Non-pigmented ciliary epithelial cell (primary cell): ENCODE measurements at regions not wholly inside any gene's neighbourhood (a gene's known extent, or its start where the extent isn't known, plus 50 kb on each side); places are given as distances from the start of the nearest gene placed in this dataset.

Experiments used
- DNase-seq: peaks from one replicate; pipeline ENCODE4 v3.0.0-alpha.2; 2010; ENCODE audit warnings: low read depth

DNA sequence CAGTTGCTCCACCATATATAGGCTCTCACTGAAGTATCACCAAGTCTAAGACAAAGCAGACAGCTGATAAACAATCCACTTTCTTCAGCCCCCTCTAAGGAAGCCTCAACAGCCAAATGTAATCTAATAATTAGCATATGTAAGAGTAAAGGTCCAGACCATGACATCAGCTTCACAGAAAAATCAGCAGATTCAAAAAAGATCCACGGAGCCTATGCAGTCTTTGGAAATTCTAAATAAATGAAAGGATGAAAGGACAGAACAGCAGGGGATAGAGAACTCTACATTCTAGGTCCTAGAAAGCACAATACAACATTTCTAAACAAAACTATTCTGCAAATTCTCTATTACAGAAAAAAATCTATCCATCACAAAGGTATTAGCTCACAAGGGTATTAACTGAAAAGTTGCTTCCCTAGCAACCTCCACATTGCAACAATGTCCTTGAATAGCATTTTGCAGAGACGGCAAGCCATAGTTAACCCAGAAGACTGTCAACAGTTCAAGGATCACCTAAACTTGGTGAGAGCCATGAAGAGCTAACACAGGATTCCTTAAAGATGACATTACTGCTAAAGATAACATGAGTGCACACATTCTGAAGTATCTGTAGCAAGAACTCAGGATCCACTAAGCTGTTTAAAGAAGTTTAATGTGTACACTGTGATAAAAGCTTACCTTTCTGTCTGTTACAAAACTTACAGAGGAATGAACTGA lies 74.3 kb downstream of the SIPA1L2 start:
- DNase-seq, result no peak

DNA sequence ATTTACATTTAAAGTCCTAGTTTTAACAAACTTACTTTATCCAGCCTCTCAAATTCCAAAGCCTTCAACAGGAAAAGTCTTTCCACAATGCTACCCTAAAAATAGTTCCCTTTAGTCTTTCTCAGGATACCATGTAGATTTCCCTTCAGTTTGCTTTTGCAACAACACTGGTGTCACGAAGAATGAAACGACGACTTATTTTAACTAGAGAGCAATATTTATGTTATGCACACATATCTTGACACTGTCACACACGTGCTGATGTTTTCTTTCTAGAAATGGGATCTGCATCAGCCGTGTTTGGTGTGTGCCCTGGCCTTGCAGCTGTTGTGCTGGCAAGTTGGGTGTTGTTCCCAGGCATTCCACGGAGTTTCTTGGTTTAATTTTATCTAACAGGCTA lies 75.5 kb downstream of the SIPA1L2 start:
- DNase-seq, result no peak

DNA sequence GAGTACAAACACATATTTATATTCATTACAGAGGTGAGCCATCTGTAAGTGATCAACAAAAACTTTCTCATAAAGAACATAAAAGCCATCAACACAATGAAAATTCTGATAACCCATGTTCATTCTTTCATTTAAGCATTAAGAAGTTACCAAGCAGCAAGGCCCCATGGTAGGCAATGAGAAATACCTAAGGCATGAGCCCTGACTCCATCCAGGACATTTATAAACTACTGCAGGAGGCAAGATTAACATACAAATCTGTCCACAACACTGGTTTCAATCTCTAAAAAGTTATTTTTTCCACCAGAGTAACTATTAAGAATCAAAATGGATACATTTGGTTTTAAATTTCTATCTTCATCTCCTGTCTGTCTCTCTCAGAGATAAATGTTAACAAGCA lies 76.1 kb downstream of the SIPA1L2 start:
- DNase-seq, result no peak

- DNase-seq, result no peak
Measured at GRCh38 chr1:232553050-232553754, 76.7 kb downstream of the SIPA1L2 start.

DNA sequence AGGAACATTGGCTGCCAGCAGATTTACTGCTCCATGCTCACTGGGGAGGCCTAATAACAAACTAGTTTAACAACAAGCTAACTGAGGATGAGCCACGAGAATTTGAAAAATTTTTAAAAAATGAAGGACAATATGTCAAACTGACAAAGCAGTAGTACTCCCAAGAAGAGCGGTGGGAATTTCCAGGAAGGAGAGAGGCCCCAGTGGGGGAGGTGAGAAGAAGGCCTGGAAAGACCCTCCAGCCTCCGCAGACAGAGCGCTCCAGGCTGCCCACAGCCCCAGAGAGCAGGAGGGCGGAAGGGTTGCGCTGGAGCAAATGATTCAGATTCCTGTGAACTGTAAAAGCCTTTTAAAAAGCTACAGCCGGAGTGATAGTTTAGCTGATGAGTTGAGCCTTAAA lies 78.5 kb downstream of the SIPA1L2 start:
- no peak for DNase-seq

GRCh38 chr1:232550007-232550406 lies 79.9 kb downstream of the SIPA1L2 start:
- no peak for DNase-seq

DNA sequence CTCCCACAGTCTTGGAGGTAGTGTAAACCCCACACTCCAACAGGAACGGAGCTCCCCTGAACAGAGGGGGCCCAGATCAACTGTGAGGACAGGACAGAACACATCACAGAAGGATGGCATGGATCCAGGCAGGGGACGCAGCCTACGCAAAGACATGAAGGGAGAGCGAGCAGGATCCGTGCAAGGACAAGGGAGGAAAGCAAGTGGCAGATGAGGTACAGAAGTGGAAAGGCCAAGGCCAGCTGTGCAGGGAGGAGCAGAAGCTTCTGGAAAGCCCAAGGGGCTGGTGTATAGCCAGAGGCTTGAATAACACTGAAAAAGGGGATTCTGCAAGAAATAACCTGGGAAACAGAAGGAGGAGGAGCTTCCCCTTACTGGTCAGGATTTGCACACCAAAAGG lies 81.2 kb downstream of the SIPA1L2 start:
- DNase-seq, result no peak

DNA sequence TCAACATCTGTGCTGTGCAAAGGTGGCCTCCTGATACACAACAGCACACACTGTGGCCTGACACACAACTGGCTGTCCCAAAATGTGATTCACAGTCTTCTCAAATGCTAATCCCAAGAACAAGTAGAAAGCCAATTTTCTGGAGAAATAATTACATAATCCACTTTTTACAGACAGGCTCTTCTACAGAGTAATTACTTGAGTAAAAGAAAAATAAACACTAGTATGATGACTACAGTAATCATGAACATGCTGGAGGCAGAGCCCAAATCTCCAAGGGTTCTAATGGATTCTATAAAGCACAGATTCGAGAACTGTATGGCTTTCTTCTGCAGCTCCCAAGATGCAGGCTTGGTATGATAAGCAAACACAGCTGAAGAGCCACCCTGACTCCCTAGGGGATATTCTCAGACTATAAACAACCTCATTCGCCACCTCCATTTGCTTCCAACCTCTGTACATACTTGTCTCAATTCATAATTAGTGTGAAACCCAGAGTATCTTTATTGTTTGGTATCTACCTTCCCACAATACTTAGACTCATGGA lies 81.9 kb downstream of the SIPA1L2 start:
- DNase-seq, result no peak

- no peak for DNase-seq
Measured at GRCh38 chr1:232542633-232543593, 87.0 kb downstream of the SIPA1L2 start.

GRCh38 chr1:232538943-232539302 lies 91.0 kb downstream of the SIPA1L2 start:
- no peak for DNase-seq

DNA sequence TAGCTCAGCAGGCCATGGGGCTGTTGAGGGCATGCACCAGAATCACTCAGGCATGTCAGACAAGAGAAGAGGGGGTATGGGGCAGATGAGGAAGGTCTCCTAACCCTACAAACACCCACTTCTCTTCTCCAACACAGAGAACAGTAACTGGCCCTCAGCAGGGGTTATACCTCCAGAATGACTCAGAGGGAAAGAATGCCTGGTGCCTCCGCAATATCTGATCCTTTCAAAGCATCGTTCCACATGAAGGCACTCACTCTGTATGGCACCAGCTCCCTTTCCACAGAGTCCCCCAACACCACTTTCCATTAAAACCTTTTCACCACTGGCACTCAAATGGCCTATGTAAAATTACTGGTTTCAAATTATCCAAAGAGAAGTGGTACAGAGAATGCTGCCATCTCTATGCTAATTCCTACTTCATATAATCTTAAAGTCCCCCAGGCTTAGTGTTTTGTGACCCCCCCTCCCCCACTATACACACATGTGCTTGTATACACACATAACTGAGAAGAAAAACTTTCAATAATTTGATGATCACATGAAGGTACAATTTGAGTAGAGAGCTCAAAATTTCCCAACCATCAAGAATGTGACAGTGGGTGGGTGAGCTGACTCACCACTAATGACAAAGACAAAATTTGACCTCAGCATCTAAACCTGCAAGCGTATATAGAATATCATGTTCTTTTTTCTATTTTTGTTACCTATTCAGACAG lies 91.5 kb downstream of the SIPA1L2 start:
- no peak for DNase-seq

GRCh38 chr1:232534552-232535517 lies 95.1 kb downstream of the SIPA1L2 start:
- no peak for DNase-seq

DNA sequence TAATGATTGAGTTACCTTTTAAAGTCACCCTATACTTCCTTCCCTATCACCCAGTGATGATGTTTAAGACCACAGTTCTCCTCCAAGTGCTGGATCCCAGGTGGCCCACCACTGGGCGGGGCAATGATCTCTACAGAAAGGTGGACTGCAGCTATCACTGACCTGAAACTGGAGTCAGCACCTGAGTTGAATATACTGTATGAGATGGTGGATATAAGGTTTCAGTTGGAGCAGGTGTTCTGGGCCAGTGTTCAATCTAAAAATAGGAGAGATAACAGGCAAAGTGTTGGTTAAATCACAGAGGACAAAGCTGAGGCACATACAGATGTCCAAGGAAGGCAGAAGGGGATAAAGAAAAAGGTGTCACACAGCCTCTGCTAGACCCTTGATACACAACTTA lies 96.6 kb downstream of the SIPA1L2 start:
- DNase-seq, result no peak

GRCh38 chr1:232532901-232533300 lies 97.0 kb downstream of the SIPA1L2 start:
- no peak for DNase-seq

DNA sequence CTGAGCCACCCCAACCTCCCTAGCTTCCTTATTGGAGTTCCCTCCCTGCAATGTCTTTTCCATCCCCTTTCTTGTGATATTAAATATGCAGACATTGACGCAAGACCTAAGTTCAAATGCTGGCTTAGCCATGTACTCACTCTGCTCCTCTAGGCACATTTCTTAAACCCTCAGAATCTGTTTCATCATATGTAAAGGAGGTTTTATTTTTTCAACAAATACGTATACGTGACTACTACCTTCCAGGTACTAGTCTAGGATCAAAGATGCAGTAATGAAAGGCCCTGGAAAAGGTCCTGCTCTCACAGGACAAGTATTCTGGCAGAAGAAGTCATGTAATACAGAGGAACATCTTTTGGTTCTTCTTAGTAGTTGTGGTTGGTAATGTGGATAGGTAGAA lies 98.6 kb downstream of the SIPA1L2 start:
- no peak for DNase-seq

GRCh38 chr1:232529747-232530146 lies 100.2 kb downstream of the SIPA1L2 start:
- no peak for DNase-seq

DNA sequence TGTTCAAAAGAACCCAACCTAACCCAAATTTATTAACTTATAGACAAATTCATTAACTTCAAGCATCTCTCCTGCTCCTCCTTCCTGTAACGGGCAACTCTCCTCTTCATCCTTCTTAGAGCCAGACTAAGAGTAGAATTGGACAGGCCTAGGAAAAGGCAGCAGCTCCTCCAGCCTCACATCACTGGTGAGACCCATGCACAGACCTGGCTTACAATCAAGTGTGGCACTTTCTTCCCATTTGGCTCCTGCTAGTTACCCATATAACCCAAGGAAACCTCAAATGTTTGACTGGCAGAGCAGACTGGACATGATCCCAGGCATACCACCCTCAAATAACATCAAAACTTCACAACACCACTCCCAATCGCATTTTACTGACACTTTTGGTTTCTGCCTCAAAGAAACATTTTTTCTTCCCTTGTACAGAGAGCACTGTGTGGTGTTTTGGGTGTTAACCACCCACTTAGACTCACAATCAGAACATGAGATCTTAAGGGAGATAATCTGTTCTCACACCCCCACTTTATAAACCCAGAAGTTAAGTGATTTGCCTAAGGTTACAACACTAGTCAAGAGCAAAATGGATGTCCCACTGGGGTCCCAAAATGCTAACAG lies 101.4 kb downstream of the SIPA1L2 start:
- no peak for DNase-seq

DNA sequence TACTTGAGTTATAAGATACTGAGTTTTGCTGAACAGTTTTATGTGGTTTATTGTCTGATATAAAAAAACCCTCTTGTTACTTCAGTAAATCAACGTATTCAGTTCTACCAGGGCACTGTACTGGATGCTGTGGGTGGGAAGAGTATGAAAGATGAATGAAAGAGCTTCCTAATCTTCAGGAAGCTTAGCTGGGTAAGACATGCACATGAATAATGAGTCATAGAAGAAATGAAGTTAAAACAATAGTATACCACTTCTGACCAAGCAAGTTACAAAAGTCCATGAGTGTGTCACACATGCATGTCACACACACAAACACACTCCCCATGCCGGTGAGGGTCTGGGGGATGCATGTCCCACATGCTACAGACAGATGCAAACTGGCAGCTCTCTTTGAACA lies 105.9 kb downstream of the SIPA1L2 start:
- peak; percentile 2 for DNase-seq

- no peak for DNase-seq
Measured at GRCh38 chr1:232522189-232522588, 107.7 kb downstream of the SIPA1L2 start.

DNA sequence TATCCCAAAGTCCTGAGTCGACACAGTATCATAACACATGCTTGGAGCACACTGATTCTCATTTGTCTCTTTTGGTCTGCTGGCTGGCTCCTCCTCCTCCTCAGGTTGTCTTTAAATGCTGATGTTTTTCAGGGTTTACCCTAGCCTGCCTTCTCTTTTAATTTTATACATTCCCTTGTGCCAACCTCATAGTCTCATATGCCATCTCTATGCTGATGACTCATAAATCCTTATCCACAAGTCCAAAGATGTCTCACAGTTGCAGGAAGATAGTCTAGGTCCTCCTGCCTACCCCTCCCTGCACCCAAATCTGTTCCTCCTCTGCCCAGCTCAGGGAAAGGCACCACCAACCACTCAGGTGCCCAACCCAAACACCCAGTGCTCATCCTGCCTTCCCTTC lies 108.3 kb downstream of the SIPA1L2 start:
- DNase-seq, result no peak
